Small intestine (tissue), 7 donors: ENCODE measurements at regions not wholly inside any gene's neighbourhood (a gene's known extent, or its start where the extent isn't known, plus 50 kb on each side); places are given as distances from the start of the nearest gene placed in this dataset.
A peak's percentile ranks its signal among the peaks of the same experiment; 100 is the strongest.

ENCODE experiments used
- DNase-seq, 2 donors: peaks; one replicate each; pipeline versions ENCODE4 v3.0.0 to v3.0.0-alpha.2; 2013
- FAIRE-seq: peaks from 2 replicates; lab custom pipeline; 2012; peaks lifted over from hg19 to GRCh38; lab: Jason Lieb, UNC
- H3K27ac ChIP-seq, 3 donors: one replicate each; pipeline ENCODE4 v1.5.1; 2013; ENCODE audit warnings: low read length in 2 of 3, mild to moderate bottlenecking in 2 of 3, control low read depth in 1 of 3, inconsistent platforms in 1 of 3, low read depth in 1 of 3, moderate library complexity in 1 of 3
- H3K27me3 ChIP-seq, 3 donors: one replicate each; pipeline ENCODE4 v1.6.1; 2013; ENCODE audit warnings: low read length in 3 of 3, inconsistent platforms in 1 of 3; ENCODE audit not compliant: control insufficient read depth in 3 of 3, insufficient read depth in 3 of 3
- H3K36me3 ChIP-seq, 3 donors: one replicate each; pipeline ENCODE4 v1.6.1; 2013; ENCODE audit warnings: low read length in 3 of 3, inconsistent platforms in 1 of 3, low read depth in 1 of 3, mild to moderate bottlenecking in 1 of 3, moderate library complexity in 1 of 3; ENCODE audit not compliant: control insufficient read depth in 3 of 3, insufficient read depth in 2 of 3
- H3K4me1 ChIP-seq, 3 donors: one replicate each; pipeline ENCODE4 v1.6.1; 2013; ENCODE audit warnings: low read length in 2 of 3, inconsistent platforms in 1 of 3, low read depth in 1 of 3, mild to moderate bottlenecking in 1 of 3, moderate library complexity in 1 of 3; ENCODE audit not compliant: control insufficient read depth in 3 of 3, insufficient read depth in 2 of 3
- H3K4me3 ChIP-seq, 3 donors: one replicate each; pipeline ENCODE4 v1.5.1; 2013; ENCODE audit warnings: low read length in 3 of 3, control low read depth in 1 of 3, inconsistent platforms in 1 of 3, low read depth in 1 of 3, mild to moderate bottlenecking in 1 of 3, moderate library complexity in 1 of 3
- H3K9me3 ChIP-seq, 2 donors: one replicate each; pipeline ENCODE4 v1.6.1; 2013; ENCODE audit warnings: low read depth in 1 of 2, low read length in 1 of 2; ENCODE audit not compliant: control insufficient read depth in 2 of 2, insufficient read depth in 1 of 2
- WGBS, 3 donors: extraction: QIAGEN DNeasy Blood & Tissue Kit; methylation state at CpG; one replicate each; pipeline ENCODE4 v1.1.7; 2013; 5-methylcytosine and 5-hydroxymethylcytosine counted together
- donor health status: healthy with polysubstance abuse.
- donor health status: control.
- donor health status: control.
- donor health status: Bipolar disorder and iron deficiency.
- donor health status: healthy.

- no peaks in the 10 kb centered on the region for H3K27me3 ChIP-seq
- no peak for FAIRE-seq
- 52 to 61% (median 60%) methylated on average over 4 of the region's 4 CpGs for WGBS, 3 donors
- H3K36me3 ChIP-seq: no peaks in the 10 kb centered on the region
- no peak overlapping the region for H3K27ac ChIP-seq
- DNase-seq: no peak
- no peaks in the 10 kb centered on the region for H3K4me1 ChIP-seq
- H3K9me3 ChIP-seq: peaks cover 0 to 2% of the 10 kb centered on the region in 2 donors
- H3K4me3 ChIP-seq: no peak overlapping the region
These were observed 1404.5 kb upstream of the TMEM132C start for GRCh38 chr12:126862500-126862899.

DNA sequence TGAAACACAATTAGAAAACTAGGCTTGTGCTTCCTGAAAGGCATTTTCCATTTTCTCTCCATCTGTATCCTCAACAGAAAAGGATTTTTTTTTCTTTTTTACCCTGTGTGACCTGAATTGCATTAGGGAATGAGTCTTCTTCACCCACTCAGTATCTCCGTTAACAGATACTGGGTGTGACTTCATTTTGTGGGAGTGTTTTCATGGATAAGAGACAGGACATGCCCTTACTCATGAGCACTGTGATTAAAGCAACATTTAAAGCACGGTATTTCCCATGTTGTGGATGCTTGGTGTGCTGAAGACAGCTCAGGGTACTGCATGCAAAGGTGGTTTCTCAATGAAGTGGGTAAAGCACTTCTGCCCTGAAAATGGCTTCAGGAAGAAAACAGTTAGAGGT is 1397.3 kb upstream of the TMEM132C start:
- no peak for DNase-seq
- Histone ChIP-seq H3K27ac (no peak overlapping the region), H3K27me3 (peaks cover 0 to 2% (median 0%) of the 10 kb centered on the region in 3 donors), H3K36me3 (no peaks in the 10 kb centered on the region), H3K9me3 (peaks cover 0 to 3% of the 10 kb centered on the region in 2 donors), H3K4me3 (no peak overlapping the region), H3K4me1 (no peaks in the 10 kb centered on the region)
- WGBS, 3 donors: 44 to 64% (median 51%) methylated on average over 2 of the region's 2 CpGs
- FAIRE-seq: no peak

DNA sequence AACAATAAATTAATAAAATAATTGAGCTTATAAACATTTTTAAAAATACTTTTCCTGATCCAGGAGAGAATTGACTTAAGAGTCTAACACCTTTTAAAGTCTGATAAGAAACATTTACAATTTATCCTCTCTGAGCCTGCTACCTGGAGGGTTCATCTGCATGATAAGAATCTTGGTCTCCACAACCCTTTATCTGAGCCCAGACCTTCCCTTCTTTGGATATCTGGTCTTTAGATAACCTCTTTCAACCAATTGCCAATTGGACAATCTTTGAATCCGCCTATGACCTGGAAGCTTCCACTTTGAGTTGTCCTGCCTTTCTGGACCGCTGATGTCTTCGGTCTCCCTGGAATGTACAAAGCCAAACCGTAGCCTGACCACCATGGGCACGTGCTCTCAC is 1393.3 kb upstream of the TMEM132C start:
- Histone ChIP-seq H3K36me3 (no peaks in the 10 kb centered on the region), H3K9me3 (peaks cover 0 to 3% of the 10 kb centered on the region in 2 donors), H3K27me3 (peaks cover 0 to 2% (median 0%) of the 10 kb centered on the region in 3 donors), H3K4me3 (no peak overlapping the region), H3K27ac (no peak overlapping the region), H3K4me1 (no peaks in the 10 kb centered on the region)
- DNase-seq: no peak
- WGBS, 3 donors: 78 to 87% (median 83%) methylated on average over 5 of the region's 5 CpGs
- FAIRE-seq: no peak

DNA sequence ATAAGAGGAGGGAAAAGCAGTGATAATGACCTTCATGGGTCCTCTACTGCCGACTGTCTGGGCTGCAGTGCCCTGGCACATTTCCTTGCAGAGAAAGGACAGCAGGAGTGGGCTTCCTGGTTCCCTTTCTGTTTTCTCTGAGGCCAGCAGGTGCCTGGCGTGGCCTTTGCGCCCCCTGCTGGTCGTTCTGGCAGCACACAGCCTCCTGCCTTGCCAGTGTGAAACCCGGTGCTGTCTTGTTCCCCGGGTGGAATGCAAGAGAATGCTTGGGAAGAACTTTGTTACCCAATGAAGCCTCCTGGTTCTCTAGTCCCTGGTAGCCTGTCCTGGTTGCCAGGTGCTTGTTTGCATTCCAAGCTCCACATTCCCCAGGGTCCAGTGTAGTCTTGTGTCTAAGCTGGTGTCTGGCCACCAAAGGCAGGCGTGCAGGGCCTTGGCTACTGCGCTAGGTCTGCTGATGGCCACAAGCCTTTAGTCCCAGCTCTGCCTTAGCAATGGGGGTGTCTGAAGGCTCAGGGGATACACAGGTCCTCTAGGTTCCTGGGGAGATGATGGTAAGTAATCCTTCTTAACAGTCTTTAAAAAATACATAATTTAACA is 1392.4 kb upstream of the TMEM132C start:
- H3K27me3 ChIP-seq: peaks cover 0 to 2% (median 0%) of the 10 kb centered on the region in 3 donors
- H3K4me1 ChIP-seq: no peaks in the 10 kb centered on the region
- DNase-seq: peak; percentile 44 to 74
- H3K9me3 ChIP-seq: peaks cover 0 to 3% of the 10 kb centered on the region in 2 donors
- no peak for FAIRE-seq
- no peak overlapping the region for H3K4me3 ChIP-seq
- 23 to 28% (median 24%) methylated on average over 8 of the region's 8 CpGs for WGBS, 3 donors
- no peak overlapping the region for H3K27ac ChIP-seq
- H3K36me3 ChIP-seq: no peaks in the 10 kb centered on the region

DNA sequence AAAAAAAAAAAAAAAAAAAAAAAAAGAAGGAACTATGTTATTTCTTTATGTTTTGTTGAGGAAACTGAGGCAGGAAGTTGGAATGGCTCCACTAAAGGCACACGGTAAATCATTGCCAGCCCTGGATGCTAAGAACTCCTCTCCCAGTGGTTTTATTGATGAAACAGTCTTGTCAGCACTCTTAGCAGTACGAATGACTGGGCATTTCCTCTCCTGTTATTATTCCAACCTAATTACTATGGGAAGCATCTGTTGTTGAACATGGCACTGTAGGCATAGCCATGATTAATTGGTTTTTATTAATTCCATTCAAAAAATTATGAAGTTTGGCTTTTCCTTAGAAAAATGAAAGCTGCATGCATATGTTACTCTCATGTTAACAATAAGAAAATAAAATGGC is 1387.1 kb upstream of the TMEM132C start:
- Histone ChIP-seq H3K36me3 (no peaks in the 10 kb centered on the region), H3K4me1 (no peaks in the 10 kb centered on the region), H3K27me3 (no peaks in the 10 kb centered on the region), H3K27ac (no peak overlapping the region), H3K9me3 (no peaks in the 10 kb centered on the region), H3K4me3 (no peak overlapping the region)
- DNase-seq (no peak), FAIRE-seq (no peak)
- WGBS, 3 donors: 62 to 82% (median 67%) methylated on average over 2 of the region's 2 CpGs

- no peak for DNase-seq
- 19 to 36% (median 25%) methylated on average over 4 of the region's 4 CpGs for WGBS, 3 donors
- FAIRE-seq: no peak
These were observed 1383.3 kb upstream of the TMEM132C start for GRCh38 chr12:126883697-126884096.

DNA sequence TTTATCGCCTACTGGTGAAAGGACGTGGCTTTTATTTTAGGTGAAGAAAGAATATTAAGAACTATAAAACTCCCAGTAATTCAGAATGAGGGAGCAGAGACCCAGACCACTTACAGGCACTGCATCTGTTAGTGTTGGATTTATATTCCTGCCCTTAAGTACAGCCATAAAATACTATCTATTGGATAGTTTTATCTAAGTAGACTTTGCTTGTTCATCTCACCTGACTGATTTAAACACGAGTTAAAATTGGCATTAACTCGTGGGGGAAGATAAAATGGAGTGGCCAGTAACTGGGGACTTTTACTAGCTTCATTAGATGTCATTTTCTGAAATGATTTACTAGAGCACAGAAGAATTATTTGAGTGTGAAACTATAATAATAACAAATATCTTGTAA is 1377.5 kb upstream of the TMEM132C start:
- Histone ChIP-seq H3K9me3 (peaks cover 0 to 3% of the 10 kb centered on the region in 2 donors), H3K27ac (no peak overlapping the region), H3K4me1 (no peaks in the 10 kb centered on the region), H3K4me3 (no peak overlapping the region), H3K36me3 (no peaks in the 10 kb centered on the region), H3K27me3 (no peaks in the 10 kb centered on the region)
- DNase-seq (peak in 1 of 2 donors; percentile 44), FAIRE-seq (no peak)
- WGBS, 3 donors: 32 to 59% (median 39%) methylated on average over 4 of the region's 4 CpGs

More at GRCh38 chr12:126883697-126884096, 1383.3 kb upstream of the TMEM132C start:
- no peak overlapping the region for H3K27ac ChIP-seq
- H3K36me3 ChIP-seq: no peaks in the 10 kb centered on the region
- no peaks in the 10 kb centered on the region for H3K9me3 ChIP-seq
- no peaks in the 10 kb centered on the region for H3K4me1 ChIP-seq
- H3K4me3 ChIP-seq: no peak overlapping the region
- no peaks in the 10 kb centered on the region for H3K27me3 ChIP-seq

DNA sequence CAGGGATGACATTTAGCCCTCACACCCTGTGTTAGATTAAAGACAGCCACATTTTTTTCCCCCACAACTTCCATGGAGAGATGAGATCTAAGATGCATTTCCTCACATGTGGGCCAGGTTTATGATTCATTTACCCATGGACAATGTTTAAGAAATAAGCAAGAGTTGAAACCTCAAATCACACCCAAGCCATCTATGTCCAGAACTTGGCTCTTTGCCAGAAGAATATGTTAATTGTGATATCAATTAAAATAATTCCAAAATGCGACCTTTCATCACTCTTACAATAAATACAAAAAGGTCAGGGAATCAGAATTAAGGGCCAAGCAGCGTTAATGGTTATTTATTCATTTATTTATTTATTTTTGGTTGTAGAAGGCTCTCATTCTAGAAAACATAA is 1376.9 kb upstream of the TMEM132C start:
- no peak overlapping the region for H3K4me3 ChIP-seq
- FAIRE-seq: no peak
- H3K27me3 ChIP-seq: no peaks in the 10 kb centered on the region
- 60 to 68% (median 68%) methylated on average over 2 of the region's 2 CpGs for WGBS, 3 donors
- H3K36me3 ChIP-seq: no peaks in the 10 kb centered on the region
- no peak for DNase-seq
- no peaks in the 10 kb centered on the region for H3K4me1 ChIP-seq
- H3K27ac ChIP-seq: no peak overlapping the region
- peaks cover 0 to 3% of the 10 kb centered on the region in 2 donors for H3K9me3 ChIP-seq

- H3K4me1 ChIP-seq: no peaks in the 10 kb centered on the region
- H3K27ac ChIP-seq: no peak overlapping the region
- H3K4me3 ChIP-seq: no peak overlapping the region
- DNase-seq (no peak), FAIRE-seq (no peak)
- no peaks in the 10 kb centered on the region for H3K36me3 ChIP-seq
- peaks cover 0 to 3% of the 10 kb centered on the region in 2 donors for H3K9me3 ChIP-seq
- no peaks in the 10 kb centered on the region for H3K27me3 ChIP-seq
- 91 to 100% (median 97%) methylated on average over 1 of the region's 1 CpG for WGBS, 3 donors
These were observed 1375.2 kb upstream of the TMEM132C start for GRCh38 chr12:126891789-126892188.
